ENCODE measurements at regions not wholly inside any gene's neighbourhood (a gene's known extent, or its start where the extent isn't known, plus 50 kb on each side); places are given as distances from the start of the nearest gene placed in this dataset.

DNA sequence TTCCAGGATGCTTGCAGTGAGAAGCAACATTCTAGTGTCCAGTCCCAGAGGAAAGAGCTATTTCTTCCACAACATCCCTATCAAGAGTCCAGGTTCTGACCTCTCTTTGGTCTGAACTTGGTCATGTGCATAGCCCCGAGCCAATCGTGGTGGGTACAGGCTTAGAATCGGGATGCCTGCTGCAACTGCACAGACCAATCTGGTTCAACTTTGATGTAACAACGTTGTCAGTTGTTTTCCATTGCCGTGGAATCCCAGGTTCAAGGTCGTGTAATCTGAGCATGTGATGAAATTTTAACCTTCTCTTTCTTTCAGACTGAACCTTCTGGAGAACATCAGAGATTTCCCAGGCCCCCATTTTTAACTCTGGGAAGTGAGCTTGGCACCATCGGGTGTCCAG is 130.5 kb downstream of the ANKRD60 start:
- no peak overlapping the region for H2AFZ ChIP-seq (ENCODE audit: low read length)
- H3K9me2 ChIP-seq (replicated peaks; ENCODE audit: low read length): no peaks in the 10 kb centered on the region
- no peak overlapping the region for H3K4me2 ChIP-seq (ENCODE audit: low read length)
- no peaks in the 10 kb centered on the region for H3K9me3 ChIP-seq (ENCODE audit: low read length)
- no peak overlapping the region for H3K9ac ChIP-seq (ENCODE audit: low read length)
- TF ChIP-seq EZH2phosphoT487 (IDR thresholded peaks at IDR 0.05; ENCODE audit: borderline replicate concordance, low read length) (no peak), EZH2 (IDR thresholded peaks at IDR 0.05; ENCODE audit: low read length, unreplicated experiment) (no peak)
- TF ChIP-seq, protein P1, sequence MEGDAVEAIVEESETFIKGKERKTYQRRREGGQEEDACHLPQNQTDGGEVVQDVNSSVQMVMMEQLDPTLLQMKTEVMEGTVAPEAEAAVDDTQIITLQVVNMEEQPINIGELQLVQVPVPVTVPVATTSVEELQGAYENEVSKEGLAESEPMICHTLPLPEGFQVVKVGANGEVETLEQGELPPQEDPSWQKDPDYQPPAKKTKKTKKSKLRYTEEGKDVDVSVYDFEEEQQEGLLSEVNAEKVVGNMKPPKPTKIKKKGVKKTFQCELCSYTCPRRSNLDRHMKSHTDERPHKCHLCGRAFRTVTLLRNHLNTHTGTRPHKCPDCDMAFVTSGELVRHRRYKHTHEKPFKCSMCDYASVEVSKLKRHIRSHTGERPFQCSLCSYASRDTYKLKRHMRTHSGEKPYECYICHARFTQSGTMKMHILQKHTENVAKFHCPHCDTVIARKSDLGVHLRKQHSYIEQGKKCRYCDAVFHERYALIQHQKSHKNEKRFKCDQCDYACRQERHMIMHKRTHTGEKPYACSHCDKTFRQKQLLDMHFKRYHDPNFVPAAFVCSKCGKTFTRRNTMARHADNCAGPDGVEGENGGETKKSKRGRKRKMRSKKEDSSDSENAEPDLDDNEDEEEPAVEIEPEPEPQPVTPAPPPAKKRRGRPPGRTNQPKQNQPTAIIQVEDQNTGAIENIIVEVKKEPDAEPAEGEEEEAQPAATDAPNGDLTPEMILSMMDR (conservative IDR thresholded peaks at IDR 0.05; ENCODE audit: low read depth, low read length): no peak
- no peaks in the 10 kb centered on the region for H3K36me3 ChIP-seq (ENCODE audit: low read depth, low read length)
- DNase-seq: no peak
- POLR2A ChIA-PET (ENCODE audit: unreplicated experiment): no interaction called here
- H3K27me3 ChIP-seq (ENCODE audit: low read length): no peaks in the 10 kb centered on the region
- CTCF ChIA-PET: no interaction called here
- H3K27ac ChIP-seq (ENCODE audit: low read length): no peak overlapping the region
- intact Hi-C loops (cut with micrococcal nuclease): no loop called here
- no peaks in the 10 kb centered on the region for H4K20me1 ChIP-seq (ENCODE audit: low read length)
- no peak for ATAC-seq
- H3F3A ChIP-seq (ENCODE audit: low read length, unreplicated experiment): no peaks in the 10 kb centered on the region
- no TSS peak for BruUV-seq (replicated peaks)
- H3K79me2 ChIP-seq (ENCODE audit: low read length): no peaks in the 10 kb centered on the region
- H3K4me1 ChIP-seq (ENCODE audit: insufficient read depth, low read length): peaks cover 8% of the 10 kb centered on the region
- no peak overlapping the region for H3K4me3 ChIP-seq (ENCODE audit: low read length)

DNA sequence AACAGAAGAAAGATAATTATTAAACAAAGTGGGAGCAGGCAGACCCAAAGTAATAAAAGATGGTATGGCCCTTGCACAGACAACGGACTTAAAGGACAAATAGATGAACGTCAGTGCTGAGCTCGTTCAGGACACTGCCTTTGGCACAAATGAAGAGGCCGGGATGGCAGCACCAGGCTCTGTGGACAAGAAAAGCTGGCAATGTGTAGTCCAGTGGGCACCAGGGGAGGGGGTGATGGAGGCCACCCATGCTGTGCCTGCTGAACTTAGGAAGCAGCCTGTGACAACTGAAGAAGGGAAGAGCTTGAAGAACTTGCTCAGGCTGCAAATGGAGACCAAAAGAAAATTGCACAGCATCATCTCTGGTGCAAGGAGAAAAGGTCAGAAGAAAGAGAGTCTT is 131.0 kb downstream of the ANKRD60 start:
- POLR2A ChIA-PET (ENCODE audit: unreplicated experiment): no interaction called here
- CTCF ChIA-PET: no interaction called here
- Histone ChIP-seq H3K9me3 (ENCODE audit: low read length) (no peaks in the 10 kb centered on the region), H3K27me3 (ENCODE audit: low read length) (no peaks in the 10 kb centered on the region), H3K4me3 (ENCODE audit: low read length) (no peak overlapping the region), H4K20me1 (ENCODE audit: low read length) (no peaks in the 10 kb centered on the region), H3K36me3 (ENCODE audit: low read depth, low read length) (no peaks in the 10 kb centered on the region), H3F3A (ENCODE audit: low read length, unreplicated experiment) (no peaks in the 10 kb centered on the region), H3K9me2 (replicated peaks; ENCODE audit: low read length) (no peaks in the 10 kb centered on the region), H3K4me1 (ENCODE audit: insufficient read depth, low read length) (peaks cover 3% of the 10 kb centered on the region), H3K79me2 (ENCODE audit: low read length) (no peaks in the 10 kb centered on the region), H3K27ac (ENCODE audit: low read length) (no peak overlapping the region), H3K4me2 (ENCODE audit: low read length) (no peak overlapping the region), H2AFZ (ENCODE audit: low read length) (no peak overlapping the region), H3K9ac (ENCODE audit: low read length) (no peak overlapping the region)
- DNase-seq (no peak), ATAC-seq (no peak)
- BruUV-seq (replicated peaks): no TSS peak
- intact Hi-C loops (cut with micrococcal nuclease): no loop called here
- no peak for TF ChIP-seq EZH2 (IDR thresholded peaks at IDR 0.05; ENCODE audit: low read length, unreplicated experiment)
- TF ChIP-seq, protein P1 (conservative IDR thresholded peaks at IDR 0.05; ENCODE audit: low read depth, low read length): no peak
- no peak for TF ChIP-seq EZH2phosphoT487 (IDR thresholded peaks at IDR 0.05; ENCODE audit: borderline replicate concordance, low read length)

DNA sequence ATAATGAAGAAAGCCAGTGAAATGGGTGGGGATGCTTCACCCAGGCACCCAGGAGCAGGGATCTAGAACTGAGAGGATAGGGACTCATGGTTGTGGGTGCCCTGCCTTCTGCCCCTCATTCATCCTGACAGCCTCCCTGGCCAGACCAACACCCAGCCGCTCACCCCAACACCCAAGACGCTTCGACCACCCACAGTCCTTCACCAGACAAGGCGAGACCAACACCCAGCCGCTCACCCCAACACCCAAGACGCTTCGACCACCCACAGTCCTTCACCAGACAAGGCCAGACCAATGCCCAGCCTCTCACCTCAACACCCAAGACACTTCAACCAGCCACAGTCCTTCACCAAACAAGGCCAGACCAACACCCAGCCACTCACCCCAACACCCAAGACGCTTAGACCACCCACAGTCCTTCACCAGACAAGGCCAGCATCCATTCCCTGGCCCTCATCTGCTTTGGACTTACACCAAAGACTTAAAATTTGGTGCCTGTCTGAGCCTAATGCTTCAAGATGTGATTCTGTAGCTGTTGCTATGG is 131.5 kb downstream of the ANKRD60 start:
- no peak for TF ChIP-seq EZH2phosphoT487 (IDR thresholded peaks at IDR 0.05; ENCODE audit: borderline replicate concordance, low read length)
- TF ChIP-seq, protein P1 (conservative IDR thresholded peaks at IDR 0.05; ENCODE audit: low read depth, low read length): no peak
- TF ChIP-seq EZH2 (IDR thresholded peaks at IDR 0.05; ENCODE audit: low read length, unreplicated experiment): no peak
- Histone ChIP-seq H3K4me2 (ENCODE audit: low read length) (no peak overlapping the region), H3K79me2 (ENCODE audit: low read length) (no peaks in the 10 kb centered on the region), H3K9me3 (ENCODE audit: low read length) (no peaks in the 10 kb centered on the region), H3K4me1 (ENCODE audit: insufficient read depth, low read length) (no peaks in the 10 kb centered on the region), H3K27ac (ENCODE audit: low read length) (no peak overlapping the region), H2AFZ (ENCODE audit: low read length) (no peak overlapping the region), H4K20me1 (ENCODE audit: low read length) (no peaks in the 10 kb centered on the region), H3K27me3 (ENCODE audit: low read length) (no peaks in the 10 kb centered on the region), H3F3A (ENCODE audit: low read length, unreplicated experiment) (no peaks in the 10 kb centered on the region), H3K4me3 (ENCODE audit: low read length) (no peak overlapping the region), H3K36me3 (ENCODE audit: low read depth, low read length) (no peaks in the 10 kb centered on the region), H3K9me2 (replicated peaks; ENCODE audit: low read length) (no peaks in the 10 kb centered on the region), H3K9ac (ENCODE audit: low read length) (no peak overlapping the region)
- no TSS peak for BruUV-seq (replicated peaks)
- intact Hi-C loops (cut with micrococcal nuclease): no loop called here
- POLR2A ChIA-PET (ENCODE audit: unreplicated experiment): no interaction called here
- no peak for ATAC-seq
- CTCF ChIA-PET: no interaction called here
- DNase-seq: no peak
